GM12878 (cell line): ENCODE measurements at regions not wholly inside any gene's neighbourhood (a gene's known extent, or its start where the extent isn't known, plus 50 kb on each side); places are given as distances from the start of the nearest gene placed in this dataset.
"Not testable (repeated sequence)": the region's sequence is repeated elsewhere in the genome, so short reads cannot be mapped to it uniquely, and the experiment has no call there.

Experiments used
- ATF2 ChIP-seq: IDR thresholded peaks from 2 replicates; pipeline ENCODE4 v1.6.1; 2012; ENCODE audit warnings: low read length, inconsistent platforms
- CEBPB ChIP-seq, 2 experiments: fragments of 150-350 bp in 1 of 2; IDR thresholded peaks; 2 replicates each; pipeline ENCODE4 v1.6.1; 2012 to 2014; ENCODE audit warnings: low read depth in 2 of 2, low read length in 2 of 2, borderline replicate concordance in 1 of 2, inconsistent platforms in 1 of 2
- CTCF ChIP-seq, 3 experiments: IDR thresholded peaks in 2 of 3; conservative IDR thresholded peaks in 1 of 3; 2 replicates each; pipeline ENCODE4 v1.5.1; 2011; ENCODE audit warnings: low read depth in 3 of 3, low read length in 3 of 3, mild to moderate bottlenecking in 3 of 3, control low read depth in 2 of 3, moderate library complexity in 2 of 3, inconsistent platforms in 1 of 3, mixed read lengths in 1 of 3; ENCODE audit not compliant: control insufficient read depth in 2 of 3, insufficient read depth in 1 of 3; ENCODE audit errors: extremely low read depth in 1 of 3
- GABPA ChIP-seq: IDR thresholded peaks from 2 replicates; pipeline ENCODE4 v1.6.1; 2014; ENCODE audit warnings: antibody characterized with exemption, low read depth, mild to moderate bottlenecking, inconsistent platforms
- HCFC1 ChIP-seq: fragments of 150-350 bp; IDR thresholded peaks from 2 replicates; pipeline ENCODE4 v1.6.1; 2014; ENCODE audit warnings: low read length
- KDM1A ChIP-seq: fragments of 200-600 bp; sonication (generic); IDR thresholded peaks from 2 replicates; pipeline ENCODE4 v1.6.1; 2016; ENCODE audit warnings: borderline replicate concordance
- MAX ChIP-seq: IDR thresholded peaks from 2 replicates; pipeline ENCODE4 v1.6.1; 2012; ENCODE audit warnings: low read depth, low read length, improper control_type of control experiment
- MLLT1 ChIP-seq: fragments of 450-650 bp; IDR thresholded peaks from 2 replicates; pipeline ENCODE4 v1.6.1; 2016; ENCODE audit warnings: mild to moderate bottlenecking
- NRF1 ChIP-seq: conservative IDR thresholded peaks from 2 replicates; pipeline ENCODE4 v1.6.1; 2011; ENCODE audit warnings: mild to moderate bottlenecking, low read depth, low read length, improper control_type of control experiment
- PKNOX1 ChIP-seq: fragments of 450-650 bp; IDR thresholded peaks from 2 replicates; pipeline ENCODE4 v1.6.1; 2016; ENCODE audit warnings: mild to moderate bottlenecking
- POLR2A ChIP-seq: IDR thresholded peaks from 2 replicates; pipeline ENCODE4 v1.6.1; 2011; ENCODE audit warnings: low read depth, mild to moderate bottlenecking, low read length
- SUZ12 ChIP-seq: fragments of 200-600 bp; sonication (generic); IDR thresholded peaks from one replicate; pipeline ENCODE4 v1.6.1; 2018; ENCODE audit warnings: antibody characterized with exemption, mild to moderate bottlenecking; ENCODE audit not compliant: unreplicated experiment
- TCF12 ChIP-seq: IDR thresholded peaks from 2 replicates; pipeline ENCODE4 v1.6.1; 2011; ENCODE audit warnings: low read depth, mild to moderate bottlenecking, low read length
- ZBED1 ChIP-seq: IDR thresholded peaks from 2 replicates; pipeline ENCODE4 v1.6.1; 2016; ENCODE audit warnings: borderline replicate concordance

GRCh38 chr21:10359911-10360310 lies 161.5 kb upstream of the TPTE start:
- not testable (repeated sequence) for TF ChIP-seq PKNOX1; GABPA; KDM1A; SUZ12; ATF2; POLR2A; MAX; ZBED1; CEBPB (IDR thresholded peaks at IDR 0.05; ENCODE audit: borderline replicate concordance in 1 of 2, low read depth in 2 of 2, low read length in 2 of 2); TCF12; HCFC1; NRF1; CTCF (IDR thresholded peaks at IDR 0.05 in 2 of 3, conservative IDR thresholded peaks at IDR 0.05 in 1 of 3; ENCODE audit: control insufficient read depth in 2 of 3, extremely low read depth in 1 of 3, insufficient read depth in 1 of 3, low read depth in 3 of 3, low read length in 3 of 3); MLLT1
